HepG2 (cell line): ENCODE measurements at regions not wholly inside any gene's neighbourhood (a gene's known extent, or its start where the extent isn't known, plus 50 kb on each side); places are given as distances from the start of the nearest gene placed in this dataset.

Source experiments
- ATAC-seq: fragments of 200-7000 bp; cut with Tn5 transposase; 3 replicates; pipeline ENCODE4 v1.9.1; 2020; ENCODE audit warnings: mild to moderate bottlenecking, moderate library complexity
- BruUV-seq: library from RNA; stranded (reverse); fragments of 400-500 nt; replicated peaks from 2 replicates; lab custom pipeline; 2021; lab: Mats Ljungman, UMichigan
- CTCF ChIA-PET: fragments of 300-600 bp; formaldehyde crosslinking; extraction: SDS; loops from one replicate; lab custom pipeline; 2021; ENCODE audit warnings: low total read pairs, inconsistent platforms, low intra/inter-chr PET ratio; lab: Yijun Ruan, JAX
- POLR2A ChIA-PET: fragments of 350-600 bp; sonication (Branson Sonifier 250); formaldehyde crosslinking; loops from one replicate; lab custom pipeline; 2020; ENCODE audit warnings: antibody characterized with exemption, inconsistent platforms; lab: Yijun Ruan, JAX
- DNase-seq: peaks from one replicate; pipeline ENCODE4 v3.0.0-alpha.2; 2015; ENCODE audit warnings: low spot score
- FAIRE-seq: peaks from 3 replicates; lab custom pipeline; 2011; peaks lifted over from hg19 to GRCh38; lab: Jason Lieb, UNC
- H2AFZ ChIP-seq: one replicate; pipeline ENCODE4 v1.6.1; 2011; ENCODE audit warnings: low read length, inconsistent platforms
- H3K27ac ChIP-seq: fragments of 300-600 bp; 3 replicates; pipeline ENCODE4 v1.8.0; 2011; ENCODE audit warnings: mixed run types, mild to moderate bottlenecking, mixed read lengths, low read length, inconsistent platforms; ENCODE audit not compliant: insufficient read depth; ENCODE audit errors: extremely low read length
- H3K27me3 ChIP-seq, 2 experiments: fragments of 200-600 bp in 1 of 2; 2 replicates in 1 of 2; 3 replicates in 1 of 2; pipeline versions ENCODE4 v1.6.0 to v1.8.0; 2011; ENCODE audit warnings: low read length in 2 of 2, mild to moderate bottlenecking in 2 of 2, moderate library complexity in 2 of 2, inconsistent platforms in 1 of 2; ENCODE audit not compliant: insufficient read depth in 2 of 2, control insufficient read depth in 1 of 2
- H3K36me3 ChIP-seq, 2 experiments: fragments of 200-600 bp in 1 of 2; replicated peaks in 1 of 2; 2 replicates in 1 of 2; 3 replicates in 1 of 2; pipeline versions ENCODE4 v1.5.1 to v1.8.0; 2011; ENCODE audit warnings: low read length in 2 of 2, inconsistent platforms in 1 of 2; ENCODE audit not compliant: insufficient read depth in 2 of 2, control insufficient read depth in 1 of 2
- H3K4me1 ChIP-seq: 2 replicates; pipeline ENCODE4 v1.5.1; 2012; ENCODE audit warnings: low read length, inconsistent platforms; ENCODE audit not compliant: insufficient read depth
- H3K4me2 ChIP-seq: 2 replicates; pipeline ENCODE4 v1.6.0; 2011; ENCODE audit warnings: low read depth, low read length, inconsistent platforms
- H3K4me3 ChIP-seq, 3 experiments: fragments of 200-600 bp in 1 of 3; sonication (generic), shearing (Covaris generic) in 1 of 3; replicated peaks in 1 of 3; 2 replicates each; pipeline ENCODE4 v1.5.1; 2011 to 2016; ENCODE audit warnings: low read length in 3 of 3, inconsistent platforms in 2 of 3, low read depth in 2 of 3, mild to moderate bottlenecking in 2 of 3, control low read depth in 1 of 3, mixed read lengths in 1 of 3; ENCODE audit not compliant: insufficient read depth in 1 of 3
- H3K79me2 ChIP-seq: one replicate; pipeline ENCODE4 v1.6.1; 2011; ENCODE audit warnings: low read length, inconsistent platforms; ENCODE audit not compliant: insufficient read depth
- H3K9ac ChIP-seq: 2 replicates; pipeline ENCODE4 v1.6.0; 2011; ENCODE audit warnings: mild to moderate bottlenecking, low read depth, low read length, inconsistent platforms; ENCODE audit not compliant: insufficient read depth
- H3K9me3 ChIP-seq: 2 replicates; pipeline ENCODE4 v1.5.1; 2012; ENCODE audit warnings: mild to moderate bottlenecking, low read length
- H4K20me1 ChIP-seq: 2 replicates; pipeline ENCODE4 v1.6.0; 2011; ENCODE audit warnings: inconsistent platforms, mild to moderate bottlenecking, low read length, moderate library complexity; ENCODE audit not compliant: insufficient read depth
- CSRNP1 ChIP-seq: sonication (generic); formaldehyde crosslinking; IDR thresholded peaks from 2 replicates; pipeline ENCODE4 v1.8.1; 2023; ENCODE audit warnings: mild to moderate bottlenecking, missing genetic modification reagents
- DBP ChIP-seq: sonication (generic); formaldehyde crosslinking; IDR thresholded peaks from 2 replicates; pipeline ENCODE4 v1.4.0; 2020; ENCODE audit warnings: missing genetic modification reagents; ENCODE audit errors: not compliant biosample characterization
- E2F2 ChIP-seq: sonication (generic); formaldehyde crosslinking; IDR thresholded peaks from 2 replicates; pipeline ENCODE4 v1.4.0; 2020; ENCODE audit warnings: missing genetic modification reagents, borderline replicate concordance
- FOXK2 ChIP-seq: fragments of 450-650 bp; IDR thresholded peaks from 2 replicates; pipeline ENCODE4 v1.6.1; 2016
- FOXP1 ChIP-seq, 2 experiments: fragments of 450-650 bp in 1 of 2; IDR thresholded peaks; 2 replicates each; pipeline ENCODE4 v1.6.1; 2017 to 2018; ENCODE audit warnings: antibody characterized with exemption in 1 of 2
- ISX ChIP-seq: sonication (generic); formaldehyde crosslinking; conservative IDR thresholded peaks from 2 replicates; pipeline ENCODE4 v1.5.0; 2020; ENCODE audit warnings: missing genetic modification reagents
- MAF1 ChIP-seq: sonication (generic); formaldehyde crosslinking; IDR thresholded peaks from 2 replicates; pipeline ENCODE4 v1.5.0; 2020; ENCODE audit warnings: missing genetic modification reagents, borderline replicate concordance
- ZIK1 ChIP-seq: sonication (generic); formaldehyde crosslinking; IDR thresholded peaks from 2 replicates; pipeline ENCODE4 v1.5.0; 2020; ENCODE audit warnings: mild to moderate bottlenecking, low read depth, missing genetic modification reagents, borderline replicate concordance
- ZNF446 ChIP-seq: sonication (generic); formaldehyde crosslinking; IDR thresholded peaks from 2 replicates; pipeline ENCODE4 v1.5.0; 2020; ENCODE audit warnings: mild to moderate bottlenecking, missing genetic modification reagents
- ZNF503 ChIP-seq: sonication (generic); formaldehyde crosslinking; IDR thresholded peaks from 2 replicates; pipeline ENCODE4 v1.4.0; 2020; ENCODE audit warnings: missing genetic modification reagents
- ZNF513 ChIP-seq: sonication (generic); formaldehyde crosslinking; conservative IDR thresholded peaks from 2 replicates; pipeline ENCODE4 v1.5.0; 2020; ENCODE audit warnings: missing genetic modification reagents
- ZNF546 ChIP-seq: sonication (generic); formaldehyde crosslinking; conservative IDR thresholded peaks from 2 replicates; pipeline ENCODE4 v1.8.1; 2023; ENCODE audit warnings: mild to moderate bottlenecking, missing genetic modification reagents
- ZNF558 ChIP-seq: sonication (generic); formaldehyde crosslinking; IDR thresholded peaks from 2 replicates; pipeline ENCODE4 v1.9.0; 2022; ENCODE audit warnings: mild to moderate bottlenecking, missing genetic modification reagents, borderline replicate concordance
- ZNF770 ChIP-seq: sonication (generic); formaldehyde crosslinking; IDR thresholded peaks from 2 replicates; pipeline ENCODE4 v1.5.0; 2020; ENCODE audit warnings: mild to moderate bottlenecking, missing genetic modification reagents
- WGBS: methylation state at CpG from one replicate; pipeline ENCODE4 v1.1.6; 2017; ENCODE audit warnings: low lambda C conversion rate; 5-methylcytosine and 5-hydroxymethylcytosine counted together
- in situ Hi-C: cut with HindIII; loops from 2 replicates; pipeline ENCODE4 v1.10.0; 2017; ENCODE audit warnings: low pct_unique_long_range_greater_than_20kb; ENCODE audit not compliant: extremely low pct_ligation_motif_present
- intact Hi-C: fragments of 100-400 bp; cut with micrococcal nuclease; formaldehyde crosslinking; loops from one replicate; pipeline ENCODE4 v1.10.0; 2022; ENCODE audit not compliant: unreplicated experiment

- TF ChIP-seq ZNF770 (CRISPR knock-in tag) (no peak), E2F2 (CRISPR knock-in tag) (no peak), DBP (no peak), ISX (CRISPR knock-in tag) (no peak)
These were observed 174.3 kb downstream of the AACS start (continued) for GRCh38 chr12:125239563-125239962.

GRCh38 chr12:125240717-125241116 is 175.5 kb downstream of the AACS start:
- whole genome bisulfite sequencing: 8% methylated on average over 17 of the region's 17 CpGs
- no peak overlapping the region for H3K27ac ChIP-seq
- FAIRE-seq: no peak
- TF ChIP-seq ZIK1 (CRISPR knock-in tag) (no peak), MAF1 (CRISPR knock-in tag) (no peak), ZNF513 (CRISPR knock-in tag) (no peak), FOXP1 (IDR thresholded peaks at IDR 0.05) (no peak), FOXP1 (CRISPR knock-in tag; IDR thresholded peaks at IDR 0.05) (no peak), CSRNP1 (CRISPR knock-in tag) (no peak), ZNF446 (CRISPR knock-in tag) (no peak), ZNF503 (CRISPR knock-in tag) (no peak), FOXK2 (no peak), ZNF558 (CRISPR knock-in tag) (no peak), ZNF546 (no peak)

More at GRCh38 chr12:125240717-125241116, 175.5 kb downstream of the AACS start:
- Histone ChIP-seq H3K4me3 (no peak overlapping the region), H3K27me3 (peaks cover 3 to 52% of the 10 kb centered on the region in 2 experiments), H3K4me1 (no peaks in the 10 kb centered on the region), H3K9ac (no peak overlapping the region), H3K36me3 (no peaks in the 10 kb centered on the region), H2AFZ (no peak overlapping the region), H3K4me2 (no peak overlapping the region), H4K20me1 (no peaks in the 10 kb centered on the region; the same call in 1 of the 2 replicates), H3K9me3 (no peaks in the 10 kb centered on the region), H3K79me2 (no peaks in the 10 kb centered on the region)
- no peak for ATAC-seq
- intact Hi-C loops: no loop called here
- ChIA-PET CTCF (no interaction called here), POLR2A (no interaction called here)
- in situ Hi-C loops: no loop called here
- BruUV-seq: no TSS peak
- DNase-seq: no peak
